ENCODE measurements at regions not wholly inside any gene's neighbourhood (a gene's known extent, or its start where the extent isn't known, plus 50 kb on each side); places are given as distances from the start of the nearest gene placed in this dataset.
A peak's percentile ranks its signal among the peaks of the same experiment; 100 is the strongest.

DNA sequence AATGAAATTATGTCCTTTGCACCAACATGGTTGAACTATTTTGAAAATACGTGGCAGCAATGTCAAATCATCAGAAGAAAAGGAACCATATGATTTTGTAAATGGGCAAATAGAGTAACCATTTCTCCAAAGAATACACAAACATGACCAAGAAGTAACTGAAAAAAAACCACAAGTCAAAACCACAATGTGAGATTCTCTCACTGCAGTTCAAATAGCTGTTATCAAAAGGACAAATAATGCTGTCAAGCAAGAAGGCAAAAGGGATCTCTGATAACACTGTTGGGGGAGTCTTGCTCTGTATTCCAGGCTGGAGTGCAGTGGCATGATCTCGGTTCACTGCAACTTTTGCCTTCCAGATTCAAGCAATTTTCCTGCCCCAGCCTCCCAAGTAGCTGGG, 170.7 kb upstream of the XIST start:
- H3K9me3 Mint-ChIP-seq = peaks cover 2% of the 10 kb centered on the region
- Histone ChIP-seq H3K9me3 (ENCODE audit: control insufficient read depth in 1 of 2, insufficient read depth in 1 of 2, low read length in 2 of 2) (no peaks in the 10 kb centered on the region), H3K4me3 (ENCODE audit: low read length) (no peak overlapping the region), H3K36me3 (ENCODE audit: insufficient read depth, low read length) (no peaks in the 10 kb centered on the region), H3K4me1 (ENCODE audit: insufficient read depth, low read length) (no peaks in the 10 kb centered on the region), H3K27me3 (ENCODE audit: control insufficient read depth in 1 of 2, insufficient read depth in 2 of 2, low read length in 2 of 2) (no peaks in the 10 kb centered on the region), H3K27ac (ENCODE audit: low read depth in 1 of 2, low read length in 2 of 2) (no peak overlapping the region)
- no peaks in the 10 kb centered on the region for H3K4me1 Mint-ChIP-seq (ENCODE audit: low read depth)
- DNase-seq (no peak), ATAC-seq (ENCODE audit: poor library complexity) (no peak)
- TF ChIP-seq, protein P1, sequence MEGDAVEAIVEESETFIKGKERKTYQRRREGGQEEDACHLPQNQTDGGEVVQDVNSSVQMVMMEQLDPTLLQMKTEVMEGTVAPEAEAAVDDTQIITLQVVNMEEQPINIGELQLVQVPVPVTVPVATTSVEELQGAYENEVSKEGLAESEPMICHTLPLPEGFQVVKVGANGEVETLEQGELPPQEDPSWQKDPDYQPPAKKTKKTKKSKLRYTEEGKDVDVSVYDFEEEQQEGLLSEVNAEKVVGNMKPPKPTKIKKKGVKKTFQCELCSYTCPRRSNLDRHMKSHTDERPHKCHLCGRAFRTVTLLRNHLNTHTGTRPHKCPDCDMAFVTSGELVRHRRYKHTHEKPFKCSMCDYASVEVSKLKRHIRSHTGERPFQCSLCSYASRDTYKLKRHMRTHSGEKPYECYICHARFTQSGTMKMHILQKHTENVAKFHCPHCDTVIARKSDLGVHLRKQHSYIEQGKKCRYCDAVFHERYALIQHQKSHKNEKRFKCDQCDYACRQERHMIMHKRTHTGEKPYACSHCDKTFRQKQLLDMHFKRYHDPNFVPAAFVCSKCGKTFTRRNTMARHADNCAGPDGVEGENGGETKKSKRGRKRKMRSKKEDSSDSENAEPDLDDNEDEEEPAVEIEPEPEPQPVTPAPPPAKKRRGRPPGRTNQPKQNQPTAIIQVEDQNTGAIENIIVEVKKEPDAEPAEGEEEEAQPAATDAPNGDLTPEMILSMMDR (IDR thresholded peaks at IDR 0.05) = no peak
- ChIA-PET CTCF (interaction anchor here (0.6 kb wide), 1 partner anchor 1134 kb away, joined by 3 read pairs; no protein-coding TSS in a partner anchor), POLR2A (no interaction called here)
- H3K27me3 Mint-ChIP-seq = no peaks in the 10 kb centered on the region
- H3K36me3 Mint-ChIP-seq (ENCODE audit: low read depth) = no peaks in the 10 kb centered on the region
- intact Hi-C loops (cut with DNase I, micrococcal nuclease) = no loop called here
- H3K4me3 Mint-ChIP-seq = no peak overlapping the region
- no peak overlapping the region for H3K27ac Mint-ChIP-seq

DNA sequence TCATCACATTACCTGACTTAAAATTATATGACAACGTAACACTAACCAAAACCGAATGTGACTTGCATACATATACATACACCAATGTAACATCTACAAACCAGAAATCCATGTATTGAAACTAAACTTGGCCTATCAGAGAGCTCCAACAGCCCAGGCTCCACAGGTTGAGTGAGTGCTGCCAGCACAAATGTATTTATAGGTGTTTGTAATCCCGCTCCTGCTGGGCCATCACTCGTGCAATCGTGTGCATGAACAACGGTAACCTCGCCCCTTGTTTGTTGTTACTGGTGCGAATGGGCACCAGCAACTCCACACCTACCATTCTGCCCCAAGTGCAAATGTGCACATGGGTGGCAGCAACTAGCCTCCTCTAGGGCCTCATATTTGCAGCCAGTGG, 165.7 kb upstream of the XIST start:
- no peak for ATAC-seq (ENCODE audit: poor library complexity)
- no peaks in the 10 kb centered on the region for H3K27me3 Mint-ChIP-seq
- no peaks in the 10 kb centered on the region for H3K4me1 ChIP-seq (ENCODE audit: insufficient read depth, low read length)
- POLR2A ChIA-PET = no interaction called here
- intact Hi-C loops (cut with DNase I, micrococcal nuclease) = loop anchor here in 1 of 2 experiments (5.0 kb wide), 2 partner anchors 114 to 324 kb away; no protein-coding TSS in a partner anchor
- no peak for DNase-seq
- no peaks in the 10 kb centered on the region for H3K27me3 ChIP-seq (ENCODE audit: control insufficient read depth in 1 of 2, insufficient read depth in 2 of 2, low read length in 2 of 2)
- H3K9me3 ChIP-seq (ENCODE audit: control insufficient read depth in 1 of 2, insufficient read depth in 1 of 2, low read length in 2 of 2) = no peaks in the 10 kb centered on the region
- H3K4me3 Mint-ChIP-seq = no peak overlapping the region
- TF ChIP-seq, protein P1 (IDR thresholded peaks at IDR 0.05) = no peak
- H3K27ac Mint-ChIP-seq = no peak overlapping the region
- H3K9me3 Mint-ChIP-seq = no peaks in the 10 kb centered on the region
- peaks cover 5% of the 10 kb centered on the region for H3K4me1 Mint-ChIP-seq (ENCODE audit: low read depth)
- no peak overlapping the region for H3K4me3 ChIP-seq (ENCODE audit: low read length)
- no peaks in the 10 kb centered on the region for H3K36me3 Mint-ChIP-seq (ENCODE audit: low read depth)
- no peak overlapping the region for H3K27ac ChIP-seq (ENCODE audit: low read depth in 1 of 2, low read length in 2 of 2)
- no peaks in the 10 kb centered on the region for H3K36me3 ChIP-seq (ENCODE audit: insufficient read depth, low read length)
- CTCF ChIA-PET = no interaction called here

DNA sequence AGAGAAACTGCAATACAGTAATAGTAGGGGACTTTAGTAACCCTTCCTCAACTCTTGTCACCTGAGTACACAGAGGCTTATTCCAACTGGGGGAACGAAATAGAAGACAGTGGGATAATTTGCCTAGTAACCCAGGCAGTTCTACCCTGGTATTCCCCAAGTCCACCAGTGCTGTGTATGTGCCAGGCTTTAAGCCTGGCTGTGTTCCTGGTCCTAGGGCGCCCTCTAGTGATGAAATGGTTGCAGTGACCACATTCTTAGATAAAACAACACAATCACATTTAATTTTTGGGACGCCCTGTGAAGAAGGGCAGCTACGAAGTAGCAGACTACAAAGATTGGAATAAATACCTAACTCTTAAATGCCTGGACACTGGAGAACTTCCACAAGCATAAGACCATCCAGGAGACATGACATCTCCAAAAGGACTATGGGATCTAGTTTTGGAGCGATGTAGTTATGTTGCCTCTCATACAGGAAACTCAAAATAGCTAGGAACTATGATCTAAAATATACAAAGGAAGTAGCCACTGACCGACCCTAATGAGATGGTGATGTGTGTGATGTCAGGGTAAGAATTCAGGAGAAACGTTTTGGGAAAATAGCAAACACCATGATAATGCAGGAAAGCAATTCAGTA, 163.0 kb upstream of the XIST start:
- Mint-ChIP-seq H3K36me3 (ENCODE audit: low read depth) (no peaks in the 10 kb centered on the region), H3K4me1 (ENCODE audit: low read depth) (peaks cover 5% of the 10 kb centered on the region), H3K27ac (no peak overlapping the region), H3K4me3 (no peak overlapping the region), H3K9me3 (no peaks in the 10 kb centered on the region), H3K27me3 (no peaks in the 10 kb centered on the region)
- no peak overlapping the region for H3K27ac ChIP-seq (ENCODE audit: low read depth in 1 of 2, low read length in 2 of 2)
- peak; percentile 55 for ATAC-seq (ENCODE audit: poor library complexity)
- ChIA-PET POLR2A (no interaction called here), CTCF (interaction anchor here (0.6 to 1.7 kb wide), 6 partner anchors 57 to 158 kb away, joined by 3 to 7 read pairs (median 4); no protein-coding TSS in a partner anchor)
- TF ChIP-seq, protein P1 (IDR thresholded peaks at IDR 0.05) = peak; percentile 78
- intact Hi-C loops (cut with DNase I, micrococcal nuclease) = loop anchor here (1.0 to 5.0 kb wide), 3 partner anchors 117 to 327 kb away; no protein-coding TSS in a partner anchor
- no peak overlapping the region for H3K4me3 ChIP-seq (ENCODE audit: low read length)
- H3K4me1 ChIP-seq (ENCODE audit: insufficient read depth, low read length) = no peaks in the 10 kb centered on the region
- no peaks in the 10 kb centered on the region for H3K27me3 ChIP-seq (ENCODE audit: control insufficient read depth in 1 of 2, insufficient read depth in 2 of 2, low read length in 2 of 2)
- no peaks in the 10 kb centered on the region for H3K36me3 ChIP-seq (ENCODE audit: insufficient read depth, low read length)
- H3K9me3 ChIP-seq (ENCODE audit: control insufficient read depth in 1 of 2, insufficient read depth in 1 of 2, low read length in 2 of 2) = no peaks in the 10 kb centered on the region
- peak; percentile 33 to 80 (median 51) for DNase-seq
